Activated CD4-positive, alpha-beta T cell treated with anti-CD3 and anti-CD28 coated beads, Interleukin-2, amount 50 U/mL, for 16 hours (primary cell): ENCODE measurements at regions not wholly inside any gene's neighbourhood (a gene's known extent, or its start where the extent isn't known, plus 50 kb on each side); places are given as distances from the start of the nearest gene placed in this dataset.

Experiments used
- DNase-seq: peaks from one replicate; pipeline ENCODE4 v3.0.0-alpha.2; 2020

GRCh38 chr2:57536535-57537231 lies 509.9 kb upstream of the VRK2 start:
- no peak for DNase-seq

DNA sequence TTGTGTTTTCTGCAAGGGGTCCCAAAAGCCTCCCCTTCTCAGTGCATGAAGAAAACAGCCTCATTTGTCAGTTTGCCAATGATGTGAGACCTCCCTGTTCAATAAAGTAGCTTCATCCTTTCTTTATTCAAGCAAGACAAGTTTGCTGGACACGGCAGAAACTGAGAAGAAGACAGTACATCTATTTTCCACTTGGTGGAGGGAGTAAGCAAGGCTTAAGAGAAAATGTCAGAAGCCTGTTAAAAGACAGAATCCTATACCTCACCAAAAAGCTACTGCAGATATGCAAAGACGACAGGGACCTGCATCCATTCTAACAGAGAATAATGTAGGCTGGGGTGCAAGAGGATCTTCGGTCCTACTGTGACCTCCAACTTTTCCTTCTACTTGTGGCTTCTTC lies 506.8 kb upstream of the VRK2 start:
- DNase-seq, result no peak

- no peak for DNase-seq
Observed at GRCh38 chr2:57542081-57542480, 504.5 kb upstream of the VRK2 start.

DNA sequence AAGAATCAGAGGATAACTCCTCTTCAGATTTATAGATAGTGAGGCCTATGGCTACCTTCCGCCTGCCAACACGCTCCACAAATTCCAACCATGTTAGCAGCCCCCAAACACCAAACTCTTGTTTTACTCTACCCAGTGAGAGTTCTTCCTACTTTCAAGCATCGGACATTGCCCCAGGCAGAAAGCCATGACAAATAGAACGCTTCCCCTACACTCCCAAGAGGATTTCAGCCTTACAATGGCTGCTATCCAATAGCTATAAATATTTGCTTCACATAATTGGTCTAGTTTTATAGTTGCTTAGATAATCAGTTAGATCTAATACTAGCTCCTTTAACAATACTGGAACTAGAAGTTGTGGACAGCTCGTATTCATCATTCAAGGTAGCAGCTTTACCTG lies 503.4 kb upstream of the VRK2 start:
- DNase-seq, result no peak

DNA sequence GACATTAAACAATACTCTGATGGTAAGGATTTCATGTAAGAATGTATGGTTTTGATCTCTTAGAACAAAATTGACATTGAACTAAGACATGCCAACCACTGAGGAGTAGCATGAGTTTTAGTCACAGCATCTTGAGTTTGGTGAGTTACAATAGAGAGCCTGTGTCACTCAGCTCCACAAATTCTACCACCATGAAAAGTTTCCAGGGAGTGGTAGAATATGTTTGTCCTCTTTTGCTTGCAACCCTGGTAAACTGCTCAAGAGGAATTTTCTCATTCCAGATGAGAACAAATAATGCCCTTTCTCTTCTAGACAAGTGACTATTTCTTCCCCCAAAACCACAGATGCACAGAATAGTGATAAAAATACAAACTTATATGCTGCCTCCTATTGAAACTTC lies 502.0 kb upstream of the VRK2 start:
- DNase-seq, result no peak

- no peak for DNase-seq
Observed at GRCh38 chr2:57546478-57546877, 500.1 kb upstream of the VRK2 start.

- peak; percentile 60 for DNase-seq
Observed at GRCh38 chr2:57549642-57550102, 496.9 kb upstream of the VRK2 start.

DNA sequence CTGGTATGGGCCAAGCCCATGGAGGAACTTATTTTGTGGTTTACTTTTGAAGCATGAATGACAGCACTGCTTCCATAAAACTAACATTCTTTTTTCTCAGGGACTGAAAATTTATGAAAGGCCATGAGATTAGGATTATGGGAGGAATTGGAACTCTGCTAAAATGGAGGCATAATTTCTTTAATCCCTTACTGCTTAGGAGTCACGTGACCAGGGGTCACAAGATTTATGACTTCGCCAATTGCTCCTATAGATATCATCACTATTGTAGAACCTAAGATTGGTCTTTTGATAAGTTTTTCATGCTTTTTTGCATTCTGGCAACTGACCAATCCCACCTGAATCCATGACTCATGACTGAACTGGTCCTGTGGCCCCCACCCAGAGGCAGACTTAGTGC lies 495.7 kb upstream of the VRK2 start:
- DNase-seq, result no peak

DNA sequence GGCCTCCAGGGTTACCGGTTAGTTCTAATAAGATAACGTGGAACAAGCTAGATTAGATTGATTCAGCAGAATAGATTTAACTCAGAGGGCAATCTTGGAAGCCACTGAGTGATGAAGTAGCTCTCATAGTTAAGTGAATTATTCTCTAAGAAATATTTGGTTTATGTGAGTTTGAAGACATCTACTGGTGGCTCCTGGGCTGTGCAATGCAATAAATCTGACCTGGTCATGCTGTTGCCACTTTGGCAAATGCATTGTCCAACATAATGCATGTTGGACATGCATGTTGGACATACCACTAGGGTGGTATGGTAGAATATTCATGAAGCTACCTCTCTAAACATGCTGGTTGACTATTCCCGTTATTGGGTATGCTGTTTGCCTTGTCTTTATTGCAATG lies 493.7 kb upstream of the VRK2 start:
- DNase-seq, result no peak

- DNase-seq, result no peak
Observed at GRCh38 chr2:57554348-57554747, 492.3 kb upstream of the VRK2 start.

GRCh38 chr2:57558312-57558711 lies 488.3 kb upstream of the VRK2 start:
- no peak for DNase-seq

GRCh38 chr2:57562495-57562894 lies 484.1 kb upstream of the VRK2 start:
- DNase-seq, result no peak

GRCh38 chr2:57563015-57563414 lies 483.6 kb upstream of the VRK2 start:
- DNase-seq, result no peak

DNA sequence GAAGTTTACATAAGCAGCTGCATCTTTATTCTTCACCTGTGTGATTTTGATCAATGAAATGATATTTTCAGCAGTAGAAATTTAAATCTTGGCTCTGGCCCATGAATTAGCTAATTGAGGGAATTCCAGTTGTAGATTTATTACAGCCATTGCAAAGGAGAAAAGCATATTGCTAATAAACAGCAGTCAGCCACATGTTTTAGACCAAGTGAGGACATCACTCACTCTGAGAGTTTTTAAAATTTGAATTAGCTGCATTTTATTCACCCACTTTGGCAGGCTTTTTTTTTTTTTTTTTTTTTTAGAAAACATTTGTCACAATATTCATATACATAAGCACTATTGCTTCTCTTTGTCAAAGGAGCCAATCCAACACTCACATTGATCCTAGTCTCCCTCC lies 479.4 kb upstream of the VRK2 start:
- no peak for DNase-seq

DNA sequence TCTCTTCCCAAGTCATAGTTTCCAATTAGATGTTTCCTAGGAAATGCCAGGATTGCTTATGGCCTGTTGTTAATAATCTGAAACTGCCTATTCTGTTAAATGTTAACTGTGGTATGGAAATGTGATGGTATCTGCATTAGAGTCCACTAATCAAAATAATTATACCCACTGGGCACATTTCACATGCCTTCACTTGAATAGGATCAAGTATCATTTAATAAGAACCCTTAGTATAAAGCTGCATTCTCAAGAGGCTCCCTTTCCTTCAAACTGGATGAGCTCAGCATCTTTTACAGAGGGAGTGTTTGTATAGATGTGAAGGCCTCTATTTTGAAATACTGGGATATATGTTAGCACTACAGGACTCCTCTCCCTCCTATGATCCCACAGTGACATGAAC lies 477.2 kb upstream of the VRK2 start:
- no peak for DNase-seq

GRCh38 chr2:57570961-57571360 lies 475.6 kb upstream of the VRK2 start:
- no peak for DNase-seq

- DNase-seq, result no peak
Observed at GRCh38 chr2:57575700-57576268, 470.8 kb upstream of the VRK2 start.

DNA sequence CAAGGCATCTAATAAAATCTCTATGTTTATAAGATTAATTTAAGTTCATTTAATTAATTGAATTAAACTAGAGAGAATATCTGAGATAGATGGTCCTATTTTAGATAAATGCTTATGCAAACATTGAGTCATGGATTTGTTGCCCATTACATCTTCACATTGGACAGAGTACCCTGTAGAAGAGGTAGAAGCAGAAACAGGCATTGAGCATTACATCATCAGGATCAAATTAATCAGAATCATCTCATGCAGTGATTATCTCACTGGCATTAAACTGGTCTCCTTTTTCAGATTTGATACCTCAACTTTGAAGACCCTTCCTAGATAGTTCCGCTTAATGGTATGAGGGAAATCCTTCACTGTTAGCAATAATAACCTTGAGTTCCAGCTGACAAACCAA lies 469.6 kb upstream of the VRK2 start:
- DNase-seq, result no peak

DNA sequence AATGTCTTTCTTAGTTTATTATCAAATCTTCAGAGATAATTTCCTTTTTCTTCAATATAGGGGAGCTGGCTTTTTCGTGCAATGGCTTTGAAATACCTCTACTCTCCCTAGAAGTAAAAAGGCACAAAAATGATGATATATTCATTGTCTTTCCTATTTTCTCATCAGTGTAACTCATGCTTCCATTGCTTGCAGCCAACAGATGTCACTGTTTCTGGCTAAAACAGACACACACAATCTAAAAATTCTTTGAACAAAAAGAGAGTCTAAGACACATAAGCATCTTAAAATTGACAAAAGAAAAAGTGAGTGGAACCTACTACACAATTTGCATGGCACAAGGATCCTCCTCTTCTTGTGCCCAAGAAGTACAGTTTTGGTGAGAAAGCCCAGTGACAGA lies 448.7 kb upstream of the VRK2 start:
- DNase-seq, result no peak

- DNase-seq, result no peak
Observed at GRCh38 chr2:57598551-57598950, 448.1 kb upstream of the VRK2 start.

DNA sequence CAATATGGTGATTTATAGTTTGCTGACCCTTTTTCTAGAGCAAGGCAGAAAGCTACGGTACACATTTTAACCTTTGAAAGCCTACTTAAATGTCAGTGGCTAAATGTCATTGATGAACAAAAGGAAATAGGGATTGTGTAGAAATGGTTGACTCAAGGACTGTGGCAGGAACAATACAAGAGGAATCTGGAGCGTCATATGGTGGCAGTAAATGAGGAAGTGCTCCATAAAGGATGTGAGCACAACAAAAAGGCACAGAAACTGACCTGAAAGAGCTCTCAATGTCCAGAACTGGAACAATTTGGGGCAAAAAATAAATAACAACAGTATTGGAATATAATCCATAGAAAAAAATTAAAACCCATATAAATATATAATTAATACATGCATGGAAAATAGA lies 443.9 kb upstream of the VRK2 start:
- no peak for DNase-seq

DNA sequence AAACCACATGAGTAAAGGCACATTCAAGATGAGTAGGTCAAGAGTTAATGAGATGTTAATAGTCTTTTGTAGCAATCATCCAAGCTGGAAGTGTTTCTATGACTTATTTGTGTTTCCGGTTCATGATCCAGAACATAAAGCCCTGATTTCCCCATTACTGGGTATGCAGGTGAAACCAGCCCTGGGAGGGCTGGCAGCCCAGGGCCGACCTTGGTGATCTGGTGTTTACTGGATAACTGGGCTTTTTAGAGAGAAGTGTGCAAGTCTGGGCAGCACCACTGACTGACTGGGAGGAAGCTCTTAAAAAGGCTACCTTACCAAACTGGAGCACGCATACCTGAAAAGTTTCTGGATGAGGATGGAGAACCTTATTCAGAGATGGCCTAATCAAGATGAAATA lies 431.6 kb upstream of the VRK2 start:
- no peak for DNase-seq

GRCh38 chr2:57615855-57616556 lies 430.6 kb upstream of the VRK2 start:
- no peak for DNase-seq

GRCh38 chr2:57617318-57617717 lies 429.3 kb upstream of the VRK2 start:
- DNase-seq, result no peak
